ENCODE measurements at regions not wholly inside any gene's neighbourhood (a gene's known extent, or its start where the extent isn't known, plus 50 kb on each side); places are given as distances from the start of the nearest gene placed in this dataset.

DNA sequence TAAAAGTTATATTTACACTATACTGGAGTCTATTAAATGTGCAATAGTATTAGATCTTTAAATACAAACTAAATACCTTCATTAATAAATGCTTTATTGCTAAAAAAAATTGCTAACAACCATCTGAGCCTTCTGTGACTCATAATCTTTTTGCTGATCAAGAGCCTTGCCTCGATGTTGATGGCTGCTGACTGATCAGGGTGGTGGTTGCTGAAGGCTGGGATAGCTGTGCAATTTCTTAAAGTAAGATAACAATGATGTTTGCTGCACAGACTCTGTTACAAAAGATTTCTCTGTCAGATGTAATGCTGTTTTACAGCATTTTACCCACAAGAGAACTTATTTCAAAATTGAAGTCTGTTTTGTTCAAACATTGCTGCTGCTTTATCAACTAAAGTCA, 421.4 kb upstream of the CYRIA start:
- no peak for TF ChIP-seq POLR2AphosphoS5 (IDR thresholded peaks at IDR 0.05; ENCODE audit: insufficient read depth in 1 of 2, low read depth in 1 of 2)
- TF ChIP-seq, protein P1, sequence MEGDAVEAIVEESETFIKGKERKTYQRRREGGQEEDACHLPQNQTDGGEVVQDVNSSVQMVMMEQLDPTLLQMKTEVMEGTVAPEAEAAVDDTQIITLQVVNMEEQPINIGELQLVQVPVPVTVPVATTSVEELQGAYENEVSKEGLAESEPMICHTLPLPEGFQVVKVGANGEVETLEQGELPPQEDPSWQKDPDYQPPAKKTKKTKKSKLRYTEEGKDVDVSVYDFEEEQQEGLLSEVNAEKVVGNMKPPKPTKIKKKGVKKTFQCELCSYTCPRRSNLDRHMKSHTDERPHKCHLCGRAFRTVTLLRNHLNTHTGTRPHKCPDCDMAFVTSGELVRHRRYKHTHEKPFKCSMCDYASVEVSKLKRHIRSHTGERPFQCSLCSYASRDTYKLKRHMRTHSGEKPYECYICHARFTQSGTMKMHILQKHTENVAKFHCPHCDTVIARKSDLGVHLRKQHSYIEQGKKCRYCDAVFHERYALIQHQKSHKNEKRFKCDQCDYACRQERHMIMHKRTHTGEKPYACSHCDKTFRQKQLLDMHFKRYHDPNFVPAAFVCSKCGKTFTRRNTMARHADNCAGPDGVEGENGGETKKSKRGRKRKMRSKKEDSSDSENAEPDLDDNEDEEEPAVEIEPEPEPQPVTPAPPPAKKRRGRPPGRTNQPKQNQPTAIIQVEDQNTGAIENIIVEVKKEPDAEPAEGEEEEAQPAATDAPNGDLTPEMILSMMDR (IDR thresholded peaks at IDR 0.05): no peak
- no peak for TF ChIP-seq POLR2A (IDR thresholded peaks at IDR 0.05)
